Breast epithelium (tissue), 3 donors: ENCODE measurements at regions not wholly inside any gene's neighbourhood (a gene's known extent, or its start where the extent isn't known, plus 50 kb on each side); places are given as distances from the start of the nearest gene placed in this dataset.

Experiments
- POLR2AphosphoS5 ChIP-seq, 3 donors: sonication (generic); formaldehyde crosslinking; IDR thresholded peaks; one replicate each; pipeline ENCODE4 v1.6.1; 2017; ENCODE audit warnings: antibody characterized with exemption in 3 of 3
- TF ChIP-seq, protein P1 (sequence below), 3 donors: fragments of 450-650 bp; IDR thresholded peaks; one replicate each; pipeline ENCODE4 v1.5.1; 2016 to 2017; ENCODE audit warnings: antibody characterized with exemption in 3 of 3, mild to moderate bottlenecking in 3 of 3, moderate library complexity in 3 of 3

DNA sequence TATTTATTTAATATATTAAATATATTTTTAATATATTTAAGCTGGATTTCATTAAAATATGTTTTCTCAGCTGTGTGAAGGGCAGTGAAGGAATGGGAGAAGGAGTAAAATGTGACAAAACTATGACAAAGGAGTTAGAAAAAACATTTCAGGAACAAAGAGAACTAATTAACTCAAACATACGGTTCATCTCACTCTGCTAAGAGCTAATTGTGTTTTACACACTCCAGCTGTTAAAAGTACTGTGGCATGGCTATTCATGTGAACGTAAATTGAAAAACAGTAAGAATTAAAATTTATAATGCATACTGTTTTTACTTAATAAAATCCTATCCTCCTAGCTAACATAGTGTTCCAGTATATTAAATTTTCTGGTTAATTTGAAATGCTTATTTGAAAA is 262.5 kb upstream of the GNAI1 start:
- TF ChIP-seq, protein P1, sequence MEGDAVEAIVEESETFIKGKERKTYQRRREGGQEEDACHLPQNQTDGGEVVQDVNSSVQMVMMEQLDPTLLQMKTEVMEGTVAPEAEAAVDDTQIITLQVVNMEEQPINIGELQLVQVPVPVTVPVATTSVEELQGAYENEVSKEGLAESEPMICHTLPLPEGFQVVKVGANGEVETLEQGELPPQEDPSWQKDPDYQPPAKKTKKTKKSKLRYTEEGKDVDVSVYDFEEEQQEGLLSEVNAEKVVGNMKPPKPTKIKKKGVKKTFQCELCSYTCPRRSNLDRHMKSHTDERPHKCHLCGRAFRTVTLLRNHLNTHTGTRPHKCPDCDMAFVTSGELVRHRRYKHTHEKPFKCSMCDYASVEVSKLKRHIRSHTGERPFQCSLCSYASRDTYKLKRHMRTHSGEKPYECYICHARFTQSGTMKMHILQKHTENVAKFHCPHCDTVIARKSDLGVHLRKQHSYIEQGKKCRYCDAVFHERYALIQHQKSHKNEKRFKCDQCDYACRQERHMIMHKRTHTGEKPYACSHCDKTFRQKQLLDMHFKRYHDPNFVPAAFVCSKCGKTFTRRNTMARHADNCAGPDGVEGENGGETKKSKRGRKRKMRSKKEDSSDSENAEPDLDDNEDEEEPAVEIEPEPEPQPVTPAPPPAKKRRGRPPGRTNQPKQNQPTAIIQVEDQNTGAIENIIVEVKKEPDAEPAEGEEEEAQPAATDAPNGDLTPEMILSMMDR (IDR thresholded peaks at IDR 0.05): no peak
- no peak for TF ChIP-seq POLR2AphosphoS5 (IDR thresholded peaks at IDR 0.05)
